Pancreas (tissue), 10 donors: ENCODE measurements at regions not wholly inside any gene's neighbourhood (a gene's known extent, or its start where the extent isn't known, plus 50 kb on each side); places are given as distances from the start of the nearest gene placed in this dataset.

ENCODE experiments used
- ATAC-seq, 4 donors: fragments of 200-7000 bp; cut with Tn5 transposase; one replicate each; pipeline versions ENCODE4 v1.8.0 to v1.9.1; 2020; ENCODE audit warnings: mild to moderate bottlenecking in 4 of 4, moderate library complexity in 4 of 4
- DNase-seq, 6 donors: peaks; one replicate each; pipeline ENCODE4 v3.0.0-alpha.2; 2020
- FAIRE-seq: peaks from 2 replicates; lab custom pipeline; 2012; peaks lifted over from hg19 to GRCh38; lab: Jason Lieb, UNC
- H3K27ac ChIP-seq, 4 donors: fragments of 200-600 bp; sonication (generic); 1 replicate in 3 of 4; 2 replicates in 1 of 4; pipeline versions ENCODE4 v1.5.0 to v1.8.0; 2020
- H3K27me3 ChIP-seq, 4 donors: fragments of 200-600 bp; one replicate each; pipeline ENCODE4 v1.8.0; 2021
- H3K36me3 ChIP-seq, 3 donors: fragments of 200-600 bp; sonication (generic) in 1 of 3; one replicate each; pipeline versions ENCODE4 v1.5.0 to v1.8.0; 2020 to 2021
- H3K4me1 ChIP-seq, 3 donors: fragments of 200-600 bp; one replicate each; pipeline ENCODE4 v1.8.0; 2021
- H3K4me3 ChIP-seq, 4 donors: fragments of 200-600 bp; sonication (generic) in 2 of 4; one replicate each; pipeline versions ENCODE4 v1.5.0 to v1.8.0; 2020 to 2021
- H3K9me3 ChIP-seq, 4 donors: fragments of 200-600 bp; one replicate each; pipeline ENCODE4 v1.8.0; 2021
- CTCF ChIP-seq, 4 donors: fragments of 200-600 bp; sonication (generic) in 3 of 4; IDR thresholded peaks; one replicate each; pipeline versions ENCODE4 v1.5.0 to v1.8.0; 2021; ENCODE audit warnings: antibody characterized with exemption in 4 of 4
- WGBS, 2 donors: extraction: QIAGEN DNeasy Blood & Tissue Kit; methylation state at CpG; one replicate each; pipeline ENCODE4 v1.1.7; 2013; 5-methylcytosine and 5-hydroxymethylcytosine counted together
- intact Hi-C, 3 donors: fragments of 100-400 bp; cut with DNase I; formaldehyde crosslinking; loops; one replicate each; pipeline versions ENCODE4 v1.11.1 to v1.14.2; 2022
- donor health status: healthy with polysubstance abuse.
- donor health status: DM: no; HTN: no; CAD: no; lungs with moderate emphysema.
- donor health status: DM: no; HTN: no; CAD: no.
- donor health status: control.
- donor health status: control.
- donor health status: Bipolar disorder and iron deficiency.
- donor health status: DM: yes; HTN: yes; CAD: no.
- donor health status: DM: no; HTN: no; CAD: no.
- donor health status: DM: no; HTN: no; CAD: no.
- donor health status: DM: yes; HTN: yes; CAD: no.

- H3K36me3 ChIP-seq, result no peaks in the 10 kb centered on the region
- intact Hi-C loops, result no loop called here
- FAIRE-seq, result no peak
- no peak overlapping the region for H3K27ac ChIP-seq
- 83 to 85% methylated on average over 9 of the region's 9 CpGs for WGBS, 2 donors
- H3K4me3 ChIP-seq, result no peak overlapping the region
- no peaks in the 10 kb centered on the region for H3K9me3 ChIP-seq
- no peak for ATAC-seq
- no peak for DNase-seq
- H3K27me3 ChIP-seq, result no peaks in the 10 kb centered on the region
- H3K4me1 ChIP-seq, result peaks cover 14 to 16% (median 16%) of the 10 kb centered on the region in 3 donors
- TF ChIP-seq CTCF (IDR thresholded peaks at IDR 0.05), result no peak
Measured at GRCh38 chr5:139743001-139743771, 52.4 kb upstream of the PSD2 start.

GRCh38 chr5:139743804-139744203 is 51.8 kb upstream of the PSD2 start:
- no peak overlapping the region for H3K27ac ChIP-seq
- no peaks in the 10 kb centered on the region for H3K9me3 ChIP-seq
- WGBS, 2 donors, result 87 to 100% methylated on average over 2 of the region's 2 CpGs
- no peak overlapping the region for H3K4me3 ChIP-seq
- H3K27me3 ChIP-seq, result no peaks in the 10 kb centered on the region
- ATAC-seq (no peak), DNase-seq (no peak), FAIRE-seq (no peak)
- no peak for TF ChIP-seq CTCF (IDR thresholded peaks at IDR 0.05)
- peaks cover 14 to 16% (median 16%) of the 10 kb centered on the region in 3 donors for H3K4me1 ChIP-seq
- no peaks in the 10 kb centered on the region for H3K36me3 ChIP-seq
- intact Hi-C loops, result no loop called here

GRCh38 chr5:139744471-139745131 is 51.0 kb upstream of the PSD2 start:
- H3K36me3 ChIP-seq, result no peaks in the 10 kb centered on the region
- FAIRE-seq (no peak), DNase-seq (no peak), ATAC-seq (no peak)
- intact Hi-C loops, result no loop called here
- no peak for TF ChIP-seq CTCF (IDR thresholded peaks at IDR 0.05)
- WGBS, 2 donors, result 73 to 80% methylated on average over 12 of the region's 12 CpGs
- H3K4me3 ChIP-seq, result no peak overlapping the region
- no peaks in the 10 kb centered on the region for H3K27me3 ChIP-seq
- no peaks in the 10 kb centered on the region for H3K9me3 ChIP-seq
- peaks cover 14 to 16% (median 16%) of the 10 kb centered on the region in 3 donors for H3K4me1 ChIP-seq
- peak overlapping the region in 2 of 4 donors; percentile 3 to 33 for H3K27ac ChIP-seq

GRCh38 chr5:139745132-139745799 is 50.3 kb upstream of the PSD2 start:
- intact Hi-C loops, result no loop called here
- Histone ChIP-seq H3K4me3 (no peak overlapping the region), H3K36me3 (no peaks in the 10 kb centered on the region), H3K9me3 (no peaks in the 10 kb centered on the region), H3K4me1 (peaks cover 14 to 16% (median 16%) of the 10 kb centered on the region in 3 donors), H3K27ac (peak overlapping the region in 2 of 4 donors; percentile 3 to 33), H3K27me3 (no peaks in the 10 kb centered on the region)
- ATAC-seq (peak in 3 of 4 donors; percentile 6 to 42 (median 29)), FAIRE-seq (no peak), DNase-seq (peak in 1 of 6 donors; percentile 51)
- no peak for TF ChIP-seq CTCF (IDR thresholded peaks at IDR 0.05)
- 75 to 88% methylated on average over 17 of the region's 17 CpGs for WGBS, 2 donors
